Activated gamma-delta T cell (primary cell): ENCODE measurements at regions not wholly inside any gene's neighbourhood (a gene's known extent, or its start where the extent isn't known, plus 50 kb on each side); places are given as distances from the start of the nearest gene placed in this dataset.
A peak's percentile ranks its signal among the peaks of the same experiment; 100 is the strongest.

Experiments
- DNase-seq: peaks from one replicate; lab custom pipeline; 2025; lab: John Stamatoyannopoulos, UW

DNA sequence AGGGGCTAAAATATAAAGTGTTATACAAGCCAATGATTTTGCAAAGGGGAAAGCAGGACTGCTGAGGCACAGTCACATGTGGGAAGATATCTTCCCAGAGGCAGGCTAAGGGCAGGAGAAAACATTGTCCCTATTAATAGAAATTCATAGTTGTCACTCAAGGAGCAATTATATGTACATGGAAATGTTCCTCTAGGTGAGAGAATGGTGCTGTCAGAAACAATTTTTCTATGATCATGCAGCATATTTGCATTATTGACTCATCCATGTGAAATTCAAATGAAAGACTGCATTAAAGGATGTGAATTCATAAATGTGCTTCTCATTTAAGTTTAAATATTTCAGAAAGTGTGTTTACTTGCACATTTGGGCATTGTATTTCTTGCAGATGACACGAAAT, 775.9 kb upstream of the CDH9 start:
- DNase-seq: no peak

GRCh38 chr5:27810458-27810857, 772.1 kb upstream of the CDH9 start:
- no peak for DNase-seq

DNA sequence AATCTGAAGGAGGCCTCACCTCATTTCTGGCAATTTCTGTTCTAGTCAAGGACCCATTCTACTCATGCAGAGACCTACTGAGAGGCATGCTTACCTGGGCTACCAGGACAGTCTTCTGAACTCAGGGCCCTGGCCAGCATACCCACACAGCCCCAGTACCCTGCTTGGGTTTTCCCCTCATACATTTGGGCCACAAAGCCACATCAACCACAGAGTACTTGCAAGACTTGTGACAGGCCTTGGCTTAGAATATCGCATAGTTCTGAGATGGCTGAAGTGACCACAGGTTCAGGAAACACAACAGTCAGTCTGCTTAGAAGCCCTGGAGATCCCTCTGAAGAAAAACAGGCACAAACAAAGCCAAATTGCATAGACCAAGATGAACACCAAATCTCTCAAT, 758.8 kb upstream of the CDH9 start:
- no peak for DNase-seq

GRCh38 chr5:27788184-27788583, 749.8 kb upstream of the CDH9 start:
- DNase-seq: no peak

DNA sequence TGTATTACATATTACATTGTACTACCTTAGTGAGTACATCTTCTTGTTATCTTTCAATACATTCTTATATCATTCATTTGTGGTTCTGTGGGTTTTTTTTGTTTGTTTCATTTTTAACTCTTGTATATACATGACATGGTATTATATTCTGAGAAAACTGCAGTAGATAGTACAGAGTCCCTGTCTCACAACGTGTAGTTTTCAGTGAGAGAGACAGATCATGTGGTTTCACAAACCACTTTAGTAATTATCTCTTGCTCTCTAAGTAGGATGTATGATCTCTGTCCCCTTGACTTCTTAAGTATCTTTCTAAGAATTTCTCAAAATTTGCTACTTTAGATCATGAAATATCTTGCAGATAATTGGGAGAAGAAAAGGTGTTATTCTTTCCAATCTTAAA, 745.9 kb upstream of the CDH9 start:
- no peak for DNase-seq

DNA sequence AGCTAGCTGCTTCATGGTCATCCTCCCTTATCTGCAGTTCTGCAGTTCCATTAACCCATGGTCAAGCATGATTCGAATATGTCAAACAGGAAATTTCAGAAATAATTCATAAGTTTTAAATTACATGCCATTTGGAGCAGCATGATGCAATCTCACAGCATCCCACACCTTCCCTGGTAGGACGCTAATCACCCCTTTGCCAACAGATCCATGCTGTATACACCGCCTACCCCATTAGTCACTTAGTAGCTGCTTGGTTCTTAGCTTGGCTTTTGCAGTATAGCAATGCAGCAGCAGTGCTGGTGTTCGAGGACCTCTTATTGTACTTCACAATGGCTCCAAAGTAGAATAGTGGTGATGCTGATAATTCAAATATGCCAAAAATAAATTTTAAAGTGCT, 739.7 kb upstream of the CDH9 start:
- no peak for DNase-seq

DNA sequence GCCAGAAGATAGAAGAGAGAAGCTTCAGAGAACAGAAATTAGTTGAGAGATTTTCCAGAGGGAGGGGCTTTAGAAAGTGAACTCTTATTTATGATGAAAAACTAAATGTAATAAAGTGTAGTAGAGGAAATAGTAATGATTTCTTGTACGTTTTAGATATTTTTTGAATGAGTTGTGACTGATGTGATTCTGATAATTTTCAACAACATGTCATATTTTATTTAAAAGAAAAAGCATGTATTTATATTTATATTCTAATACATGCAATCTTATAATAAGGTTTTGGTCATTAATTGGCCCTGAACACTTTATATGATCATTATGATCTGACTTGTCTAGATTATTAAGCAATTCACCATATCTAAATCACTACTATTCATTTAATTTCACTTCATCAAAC, 735.2 kb upstream of the CDH9 start:
- DNase-seq: no peak

GRCh38 chr5:27773166-27773565, 734.8 kb upstream of the CDH9 start:
- no peak for DNase-seq

- DNase-seq: no peak
Measured at GRCh38 chr5:27769748-27770402, 731.5 kb upstream of the CDH9 start.

DNA sequence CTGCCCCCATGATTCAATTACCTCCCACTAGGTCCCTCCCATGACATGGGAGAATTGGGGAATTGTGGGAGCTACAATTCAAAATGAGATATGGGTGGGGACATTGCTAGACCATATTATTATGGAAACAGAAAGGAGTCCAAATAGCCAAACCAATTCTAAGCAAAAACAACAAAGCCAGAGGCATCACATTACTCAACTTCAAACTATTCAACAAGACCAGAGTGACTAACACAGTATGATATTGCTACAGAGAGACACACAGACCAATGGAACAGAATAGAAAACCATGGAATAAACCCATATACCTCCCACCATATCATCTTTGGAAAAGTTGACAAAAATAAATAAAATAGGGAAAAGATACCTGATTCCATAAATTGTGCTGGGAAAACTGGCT, 710.5 kb upstream of the CDH9 start:
- DNase-seq: no peak

GRCh38 chr5:27743383-27743979, 705.1 kb upstream of the CDH9 start:
- peak; percentile 6 for DNase-seq

DNA sequence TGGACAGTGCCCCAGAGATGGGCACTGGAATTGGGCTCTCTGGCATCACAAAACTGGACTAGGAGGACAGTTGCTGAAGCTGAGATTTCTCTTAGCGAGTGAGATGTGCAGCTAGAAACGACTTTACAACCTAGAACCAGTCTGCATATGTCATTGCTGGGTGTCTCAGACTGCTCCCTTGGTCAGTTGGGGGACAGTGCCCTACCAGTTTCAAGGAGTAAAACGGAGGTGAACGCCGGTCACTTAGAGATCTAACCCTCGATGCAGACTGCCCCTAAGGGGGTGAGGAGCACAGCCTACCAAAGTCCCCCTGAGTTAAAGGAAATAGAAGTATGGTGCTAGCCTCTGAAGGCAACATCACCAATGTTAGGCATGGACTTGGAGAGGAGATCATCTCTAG, 704.4 kb upstream of the CDH9 start:
- DNase-seq: no peak

DNA sequence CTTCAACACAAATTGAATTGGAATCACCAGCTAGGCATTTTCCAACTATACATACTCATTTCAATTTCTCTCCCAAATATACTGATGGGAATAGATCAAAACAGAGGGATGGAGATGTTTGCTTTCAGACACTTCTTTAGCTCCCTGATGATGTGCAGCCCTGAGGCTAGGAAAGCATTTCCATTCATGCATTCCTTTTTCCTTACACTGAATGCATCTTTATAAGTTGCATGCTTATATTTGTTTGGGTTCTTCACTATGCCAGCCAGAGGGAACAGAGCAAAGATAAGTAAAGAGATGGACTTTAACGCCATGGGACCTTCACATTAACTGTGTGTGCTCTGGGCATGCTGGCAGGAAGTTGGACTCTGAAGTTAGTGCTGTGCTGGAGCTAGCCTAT, 696.5 kb upstream of the CDH9 start:
- no peak for DNase-seq

DNA sequence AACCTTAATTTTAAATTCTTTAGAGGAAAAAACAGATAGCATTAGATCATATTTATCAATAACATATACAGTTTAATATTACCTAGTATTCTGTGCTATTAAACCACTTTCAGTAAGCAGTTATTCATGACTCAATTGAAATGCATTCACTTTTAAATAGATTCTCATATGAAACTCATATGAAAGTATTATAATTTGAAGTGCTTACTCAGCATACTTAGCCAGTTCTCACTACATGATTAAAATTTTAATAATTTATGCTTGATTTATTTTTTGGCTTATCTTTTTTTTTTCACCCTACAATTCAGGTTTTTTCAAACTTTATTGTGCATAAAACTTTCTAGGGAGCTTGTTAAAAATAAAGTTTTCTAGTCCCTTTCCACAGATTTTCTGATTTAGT, 694.9 kb upstream of the CDH9 start:
- no peak for DNase-seq

GRCh38 chr5:27727254-27727653, 688.9 kb upstream of the CDH9 start:
- DNase-seq: no peak

DNA sequence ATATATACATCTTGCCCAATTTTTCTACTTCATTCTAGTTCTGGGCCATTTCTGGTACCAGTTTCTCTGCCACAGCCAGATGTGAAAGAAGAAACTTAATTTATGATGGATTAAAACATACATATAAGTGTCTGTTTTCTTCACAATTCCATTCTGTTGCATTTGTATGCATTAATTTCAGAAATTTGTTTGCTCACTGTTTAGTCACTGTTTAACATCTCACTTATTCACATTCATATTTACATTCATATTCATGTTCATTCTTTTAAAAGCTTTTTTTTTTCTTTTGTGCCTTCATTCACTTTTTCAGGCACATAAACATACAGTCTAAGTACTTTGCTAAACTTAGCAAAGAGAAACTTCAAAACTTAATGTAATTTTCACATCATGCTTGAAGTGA, 684.0 kb upstream of the CDH9 start:
- no peak for DNase-seq

- DNase-seq: no peak
Measured at GRCh38 chr5:27708534-27708933, 670.1 kb upstream of the CDH9 start.

DNA sequence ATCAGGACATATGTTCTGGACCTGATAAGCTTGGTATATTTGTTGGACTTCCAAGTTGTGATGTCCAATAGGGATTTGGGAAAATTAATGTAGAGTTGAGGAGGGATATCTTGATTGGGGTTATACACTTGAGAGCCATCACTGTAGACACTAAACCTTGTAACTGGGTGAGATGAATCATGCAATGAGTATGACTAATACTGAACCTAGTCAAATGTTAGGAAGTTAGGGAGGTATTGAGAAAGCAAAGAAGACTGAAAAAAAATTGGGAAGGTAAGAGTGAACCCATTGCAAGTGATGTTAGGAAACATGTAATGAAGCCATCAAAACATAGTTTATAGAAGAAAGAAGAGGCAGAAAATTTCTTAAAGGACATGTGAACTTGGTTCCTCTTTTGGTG, 668.4 kb upstream of the CDH9 start:
- DNase-seq: no peak

GRCh38 chr5:27705661-27706060, 667.3 kb upstream of the CDH9 start:
- no peak for DNase-seq

- DNase-seq: no peak
Measured at GRCh38 chr5:27701931-27702903, 663.8 kb upstream of the CDH9 start.

- DNase-seq: no peak
Measured at GRCh38 chr5:27700526-27700925, 662.1 kb upstream of the CDH9 start.

DNA sequence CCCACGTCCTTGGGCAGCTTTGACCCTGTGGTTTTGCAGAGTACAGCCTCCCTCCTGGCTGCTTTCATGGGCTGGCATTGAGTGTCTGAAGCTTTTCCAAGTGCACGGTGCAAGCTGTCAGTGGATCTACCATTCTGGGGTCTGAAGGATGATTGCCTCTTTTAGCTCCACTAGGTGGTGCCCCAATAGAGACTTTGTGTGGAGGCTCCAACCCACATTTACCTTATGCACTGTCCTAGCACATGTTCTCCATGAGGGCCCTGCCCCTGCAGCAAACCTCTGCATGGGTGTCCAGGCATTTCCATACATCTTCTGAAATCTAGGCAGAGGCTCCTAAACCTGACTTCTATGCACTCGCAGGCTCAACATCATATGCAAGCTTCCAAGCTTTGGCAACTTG, 644.2 kb upstream of the CDH9 start:
- DNase-seq: no peak

DNA sequence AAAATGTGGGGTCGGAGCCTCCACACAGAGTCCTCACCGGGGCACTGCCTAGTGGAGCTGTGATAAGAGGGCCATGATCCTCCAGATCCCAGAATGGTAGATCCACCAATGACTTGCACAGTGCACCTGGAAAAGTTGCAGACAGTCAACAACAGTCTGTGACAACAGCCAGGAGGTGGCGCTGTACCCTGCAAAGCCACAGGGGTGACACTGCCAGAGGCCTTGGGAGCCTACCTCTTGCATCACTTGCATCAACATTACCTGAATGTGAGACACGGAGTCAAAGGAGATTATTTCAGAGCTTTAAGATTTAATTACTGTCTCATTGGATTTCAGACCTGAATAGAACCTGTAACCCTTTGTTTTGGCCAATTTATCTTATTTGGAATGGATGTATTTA, 614.1 kb upstream of the CDH9 start:
- DNase-seq: no peak
